ENCODE measurements at regions not wholly inside any gene's neighbourhood (a gene's known extent, or its start where the extent isn't known, plus 50 kb on each side); places are given as distances from the start of the nearest gene placed in this dataset.

- Histone ChIP-seq H3K27ac (no peak overlapping the region), H3K36me3 (no peaks in the 10 kb centered on the region), H3K9me3 (no peaks in the 10 kb centered on the region), H3K27me3 (no peaks in the 10 kb centered on the region), H3K4me3 (no peak overlapping the region), H3K4me1 (no peaks in the 10 kb centered on the region)
- TF ChIP-seq CTCF (IDR thresholded peaks at IDR 0.05), result no peak
- intact Hi-C loops (cut with DNase I), result no loop called here
- no peak for DNase-seq (ENCODE audit: low spot score in 2 of 2)
Measured at GRCh38 chr21:18769599-18769998, 366.0 kb upstream of the TMPRSS15 start.

GRCh38 chr21:18771845-18772380, 368.3 kb upstream of the TMPRSS15 start:
- H3K4me1 ChIP-seq, result no peaks in the 10 kb centered on the region
- intact Hi-C loops (cut with DNase I), result no loop called here
- H3K9me3 ChIP-seq, result no peaks in the 10 kb centered on the region
- no peak for TF ChIP-seq CTCF (IDR thresholded peaks at IDR 0.05)
- H3K27me3 ChIP-seq, result no peaks in the 10 kb centered on the region
- no peak overlapping the region for H3K4me3 ChIP-seq
- H3K27ac ChIP-seq, result no peak overlapping the region
- no peak for DNase-seq (ENCODE audit: low spot score in 2 of 2)
- no peaks in the 10 kb centered on the region for H3K36me3 ChIP-seq

- Histone ChIP-seq H3K27me3 (no peaks in the 10 kb centered on the region), H3K27ac (no peak overlapping the region), H3K36me3 (no peaks in the 10 kb centered on the region), H3K4me1 (no peaks in the 10 kb centered on the region), H3K4me3 (no peak overlapping the region), H3K9me3 (no peaks in the 10 kb centered on the region)
- no peak for DNase-seq (ENCODE audit: low spot score in 2 of 2)
- intact Hi-C loops (cut with DNase I), result no loop called here
- no peak for TF ChIP-seq CTCF (IDR thresholded peaks at IDR 0.05)
Measured at GRCh38 chr21:18772404-18772803, 368.8 kb upstream of the TMPRSS15 start.

- H3K36me3 ChIP-seq, result no peaks in the 10 kb centered on the region
- no peaks in the 10 kb centered on the region for H3K27me3 ChIP-seq
- no peak overlapping the region for H3K27ac ChIP-seq
- intact Hi-C loops (cut with DNase I), result no loop called here
- H3K4me1 ChIP-seq, result no peaks in the 10 kb centered on the region
- no peak for TF ChIP-seq CTCF (IDR thresholded peaks at IDR 0.05)
- no peak overlapping the region for H3K4me3 ChIP-seq
- DNase-seq (ENCODE audit: low spot score in 2 of 2), result no peak
- H3K9me3 ChIP-seq, result no peaks in the 10 kb centered on the region
Measured at GRCh38 chr21:18772897-18773296, 369.3 kb upstream of the TMPRSS15 start.

- no peaks in the 10 kb centered on the region for H3K4me1 ChIP-seq
- H3K27ac ChIP-seq, result no peak overlapping the region
- no peak for TF ChIP-seq CTCF (IDR thresholded peaks at IDR 0.05)
- H3K9me3 ChIP-seq, result no peaks in the 10 kb centered on the region
- DNase-seq (ENCODE audit: low spot score in 2 of 2), result no peak
- no peaks in the 10 kb centered on the region for H3K36me3 ChIP-seq
- no peaks in the 10 kb centered on the region for H3K27me3 ChIP-seq
- intact Hi-C loops (cut with DNase I), result no loop called here
- no peak overlapping the region for H3K4me3 ChIP-seq
Measured at GRCh38 chr21:18776936-18777335, 373.4 kb upstream of the TMPRSS15 start.

GRCh38 chr21:18782721-18783120, 379.1 kb upstream of the TMPRSS15 start:
- no peak for DNase-seq (ENCODE audit: low spot score in 2 of 2)
- no peaks in the 10 kb centered on the region for H3K4me1 ChIP-seq
- intact Hi-C loops (cut with DNase I), result no loop called here
- no peaks in the 10 kb centered on the region for H3K36me3 ChIP-seq
- no peak for TF ChIP-seq CTCF (IDR thresholded peaks at IDR 0.05)
- H3K27ac ChIP-seq, result no peak overlapping the region
- no peak overlapping the region for H3K4me3 ChIP-seq
- no peaks in the 10 kb centered on the region for H3K27me3 ChIP-seq
- H3K9me3 ChIP-seq, result no peaks in the 10 kb centered on the region
